NCI-H1105 treated with DMSO at 0.1 percent for 48 hours (cell line): ENCODE measurements at regions not wholly inside any gene's neighbourhood (a gene's known extent, or its start where the extent isn't known, plus 50 kb on each side); places are given as distances from the start of the nearest gene placed in this dataset.

Experiments used
- DNase-seq: peaks from one replicate; lab custom pipeline; 2025; lab: John Stamatoyannopoulos, UW

GRCh38 chr11:104830508-104830907, 67.8 kb downstream of the CASP12 start:
- no peak for DNase-seq

- DNase-seq = no peak
Observed at GRCh38 chr11:104830080-104830479, 68.2 kb downstream of the CASP12 start.

GRCh38 chr11:104826772-104827171, 71.5 kb downstream of the CASP12 start:
- DNase-seq = no peak

DNA sequence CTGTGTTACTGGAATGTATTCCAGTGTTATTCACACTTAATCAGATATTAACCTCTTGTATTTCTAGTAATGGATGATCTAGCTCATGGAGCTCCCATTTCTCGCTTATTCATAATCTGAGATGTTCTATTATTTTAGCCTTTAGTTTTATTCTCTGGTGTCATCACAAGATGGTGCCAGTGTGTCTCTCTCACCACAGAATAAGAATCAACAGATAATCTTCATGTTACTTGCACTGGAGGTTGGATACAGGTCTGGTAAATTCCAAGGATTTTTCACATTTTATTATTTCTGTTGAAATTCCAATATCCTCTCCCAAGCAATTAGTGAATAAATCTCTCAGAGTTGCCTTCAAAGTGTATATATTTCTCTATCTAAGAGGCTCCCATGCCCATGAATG, 74.6 kb downstream of the CASP12 start:
- no peak for DNase-seq

- DNase-seq = no peak
Observed at GRCh38 chr11:104820431-104820830, 77.8 kb downstream of the CASP12 start.

- no peak for DNase-seq
Observed at GRCh38 chr11:104819603-104820002, 78.7 kb downstream of the CASP12 start.

- no peak for DNase-seq
Observed at GRCh38 chr11:104819107-104819506, 79.2 kb downstream of the CASP12 start.

- no peak for DNase-seq
Observed at GRCh38 chr11:104817973-104818372, 80.3 kb downstream of the CASP12 start.

GRCh38 chr11:104813532-104813931, 84.7 kb downstream of the CASP12 start:
- no peak for DNase-seq

GRCh38 chr11:104812103-104812788, 86.0 kb downstream of the CASP12 start:
- no peak for DNase-seq

- no peak for DNase-seq
Observed at GRCh38 chr11:104803776-104804175, 94.5 kb downstream of the CASP12 start.

DNA sequence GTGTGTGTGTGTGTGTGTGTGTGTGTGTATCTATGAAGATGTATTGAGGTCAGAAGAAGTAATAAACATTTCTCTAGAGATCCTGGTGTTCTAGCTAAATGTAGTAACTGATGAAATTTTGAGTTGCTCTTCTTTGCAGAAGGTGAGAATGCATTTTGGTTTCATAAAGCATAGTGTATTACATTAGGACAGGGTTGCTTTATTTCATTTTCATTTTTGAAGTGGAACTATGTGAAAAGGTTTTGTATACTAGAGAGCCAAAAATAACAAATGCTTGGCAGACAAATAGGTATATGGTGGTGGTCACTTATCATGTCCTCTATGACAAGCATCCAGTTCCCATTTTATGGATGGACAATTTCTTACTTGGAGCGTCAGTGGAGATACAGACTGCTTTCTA, 99.0 kb downstream of the CASP12 start:
- DNase-seq = no peak

- DNase-seq = no peak
Observed at GRCh38 chr11:104798789-104799188, 99.5 kb downstream of the CASP12 start.

DNA sequence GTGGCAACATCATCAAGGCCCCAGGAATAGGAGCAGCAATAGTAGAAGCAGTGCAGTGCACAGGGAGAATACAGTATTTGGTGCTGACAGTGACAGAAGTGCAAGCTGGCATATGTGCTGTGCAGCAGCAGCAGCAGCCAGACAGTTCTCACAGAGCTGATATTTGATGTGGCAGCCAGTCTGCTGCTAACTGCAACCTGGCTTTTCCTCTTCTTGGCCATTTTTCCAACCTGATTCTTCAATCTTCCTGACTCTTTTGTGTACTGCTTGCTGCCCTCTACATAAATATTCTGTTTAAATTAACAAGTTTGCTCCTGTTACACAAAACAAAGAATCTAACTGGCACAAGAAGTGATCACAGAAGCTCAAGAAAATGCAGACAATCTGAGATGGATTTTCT, 102.0 kb downstream of the CASP12 start:
- no peak for DNase-seq

DNA sequence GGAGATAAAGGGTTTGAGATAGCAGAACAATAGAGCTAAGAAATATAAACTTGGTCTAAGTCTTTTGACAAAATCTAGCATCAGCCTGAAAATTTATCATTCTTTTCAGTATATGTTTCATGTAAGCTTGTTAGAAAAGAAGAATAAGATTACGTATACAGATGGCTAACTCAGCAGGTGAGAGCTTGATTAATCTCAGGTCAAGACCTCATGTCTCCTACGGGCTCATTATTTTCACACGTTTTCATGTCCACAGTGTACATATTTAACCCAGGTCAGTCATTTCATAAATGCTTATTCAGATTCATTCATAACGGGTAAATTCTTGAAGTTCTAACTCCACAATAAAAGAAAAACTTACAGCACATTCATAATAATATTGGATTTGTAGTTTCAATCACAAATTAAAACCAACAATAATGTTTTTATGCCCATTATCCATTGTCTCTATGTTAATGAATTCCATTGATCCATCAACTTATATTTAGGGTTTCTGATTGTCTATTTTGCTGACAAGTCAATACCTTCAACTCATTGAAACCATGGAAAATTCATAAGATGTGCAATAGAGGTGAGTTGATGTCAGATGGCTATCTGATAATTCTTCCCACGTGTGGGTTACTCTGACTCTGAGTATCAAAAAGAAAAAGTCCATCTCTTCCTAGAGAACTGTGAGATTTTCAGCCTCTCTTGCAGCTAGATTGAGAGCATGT, 102.6 kb downstream of the CASP12 start:
- DNase-seq = no peak

GRCh38 chr11:104792861-104793260, 105.4 kb downstream of the CASP12 start:
- DNase-seq = no peak

DNA sequence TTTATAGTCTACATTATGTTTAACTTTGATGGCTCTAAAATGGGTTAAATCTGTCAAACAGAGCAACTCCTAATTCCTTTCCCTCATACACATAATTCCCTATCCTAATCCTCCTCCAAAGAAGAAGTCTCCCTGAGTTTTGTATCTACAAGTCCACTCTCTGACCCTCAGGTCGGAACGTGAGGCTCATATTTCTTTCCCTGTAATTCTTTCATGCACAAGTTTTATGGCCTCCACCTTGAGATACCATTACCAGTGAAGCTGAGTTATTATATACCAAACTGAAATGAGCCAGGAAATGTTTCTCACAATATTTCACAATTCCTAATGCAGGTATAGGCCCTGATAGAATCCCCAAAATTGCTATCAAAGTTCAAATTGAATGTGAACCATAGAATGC, 106.4 kb downstream of the CASP12 start:
- DNase-seq = no peak

DNA sequence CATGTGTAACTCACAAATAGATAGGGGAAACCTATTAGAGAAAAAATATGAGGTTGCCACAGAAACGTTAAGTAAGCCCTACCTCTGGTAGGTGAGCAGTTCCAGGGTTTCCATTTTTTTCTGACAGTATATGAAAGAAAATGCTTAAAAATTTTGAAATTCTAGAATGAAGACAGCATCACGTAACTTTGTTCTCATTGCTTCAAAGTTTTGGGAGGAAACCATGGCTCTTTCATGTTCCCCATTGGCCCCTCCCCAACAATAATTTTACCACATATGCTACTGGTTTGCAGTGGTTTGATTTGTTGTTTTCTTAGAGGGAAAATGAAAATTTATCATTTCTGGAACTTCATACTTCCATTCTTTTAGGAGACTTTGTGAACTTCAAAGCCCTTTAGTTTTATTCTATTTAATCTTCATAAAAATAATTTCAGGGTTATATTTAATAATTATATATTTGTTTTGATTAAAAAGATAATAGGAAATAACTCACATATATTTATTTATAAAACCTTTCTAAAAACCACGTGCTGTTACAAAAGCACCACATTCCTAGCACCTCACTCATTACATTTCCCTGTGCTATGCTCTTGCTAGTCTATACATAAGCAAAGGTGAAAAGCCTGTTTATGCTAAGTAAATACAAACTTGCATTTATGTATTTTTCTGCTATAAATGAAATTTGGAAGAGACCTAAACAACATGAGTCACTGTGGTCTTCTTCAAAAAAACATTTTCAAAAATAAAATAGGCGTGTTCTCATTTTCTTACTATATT, 113.4 kb downstream of the CASP12 start:
- DNase-seq = no peak

- no peak for DNase-seq
Observed at GRCh38 chr11:104783241-104783640, 115.0 kb downstream of the CASP12 start.

DNA sequence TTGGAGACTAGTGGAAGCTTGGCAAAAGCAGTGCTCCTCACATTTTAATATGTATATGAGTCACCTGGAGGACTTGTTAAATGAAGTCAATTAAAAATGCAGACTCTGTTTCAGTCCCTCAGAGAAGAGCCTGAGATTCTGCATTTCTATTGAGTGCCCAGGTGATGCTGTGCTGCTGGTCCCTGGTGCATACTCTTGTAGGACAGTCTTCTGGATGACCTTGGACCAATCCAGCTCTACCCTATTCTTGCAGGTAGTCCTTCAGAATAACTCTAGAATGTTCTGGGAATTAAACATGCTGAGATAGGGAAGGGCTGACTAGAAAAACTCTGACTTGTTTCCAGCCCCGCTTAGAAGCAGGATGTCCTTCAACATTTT, 115.9 kb downstream of the CASP12 start:
- no peak for DNase-seq

DNA sequence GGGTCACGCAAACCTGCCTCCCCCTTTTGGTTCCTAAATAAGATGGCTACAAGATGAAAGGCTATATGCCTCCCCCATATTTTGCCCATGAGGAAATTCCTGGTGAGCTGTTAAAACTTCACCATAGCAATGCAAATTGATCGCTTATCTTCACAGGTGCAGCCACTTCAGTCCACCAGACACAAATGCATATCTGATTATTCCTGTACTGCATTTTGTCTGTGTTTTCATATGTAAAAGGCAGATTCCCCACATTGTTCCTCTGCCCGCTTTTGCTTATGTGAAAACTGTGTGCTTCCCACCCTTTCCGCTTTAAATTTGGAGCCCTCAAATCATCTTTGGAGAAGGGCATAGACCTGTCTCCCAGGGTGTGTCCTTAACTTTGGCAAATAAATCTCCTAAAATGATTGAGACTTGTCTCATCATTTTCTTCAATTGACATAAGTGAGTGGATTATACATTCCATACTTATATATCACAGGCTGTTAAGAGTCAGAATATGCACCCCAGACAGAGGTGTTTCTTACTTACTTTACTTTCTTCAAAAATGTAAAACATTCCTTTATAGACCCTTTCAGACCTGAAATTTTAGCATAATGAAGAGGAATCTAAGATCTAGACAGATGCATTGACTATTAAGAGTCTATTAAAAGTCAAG, 116.4 kb downstream of the CASP12 start:
- no peak for DNase-seq

GRCh38 chr11:104781037-104781436, 117.2 kb downstream of the CASP12 start:
- no peak for DNase-seq
